HG03139 (cell line): ENCODE measurements at regions not wholly inside any gene's neighbourhood (a gene's known extent, or its start where the extent isn't known, plus 50 kb on each side); places are given as distances from the start of the nearest gene placed in this dataset.

ENCODE experiments used
- ATAC-seq: cut with Tn5 transposase; IDR thresholded peaks from one replicate; pipeline ENCODE4 v1.9.1; 2021; ENCODE audit not compliant: unreplicated experiment

DNA sequence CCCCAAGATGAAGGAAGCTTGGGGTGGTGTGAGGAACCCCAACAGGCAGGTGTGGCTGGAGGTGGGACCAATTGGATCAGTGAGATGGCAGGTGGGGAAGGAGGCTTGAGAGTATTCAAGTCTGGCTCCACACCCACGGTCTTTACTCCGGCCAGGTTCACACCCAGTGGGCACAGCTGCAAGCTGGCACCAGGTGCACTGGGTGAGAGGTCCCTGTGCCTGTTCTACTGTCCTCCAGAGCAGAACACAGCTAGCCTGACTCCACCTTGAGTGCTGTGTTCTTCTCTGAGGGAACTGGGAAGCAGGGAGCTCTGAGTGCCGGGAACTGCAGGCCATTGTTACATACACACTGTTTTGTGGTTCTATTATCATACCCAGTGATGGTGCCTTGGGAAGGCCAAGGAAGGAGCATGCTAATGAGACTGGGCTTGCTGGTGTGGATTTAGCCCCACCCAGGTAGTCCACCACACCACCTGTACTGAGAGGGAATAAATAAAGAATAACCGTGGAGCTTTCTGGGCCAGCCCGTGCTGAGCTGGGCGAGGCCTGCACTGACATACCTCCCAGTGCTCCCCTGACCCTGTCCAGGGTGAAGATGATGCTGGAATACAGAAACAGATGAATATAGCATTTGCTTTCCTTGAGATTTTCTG, 93.4 kb downstream of the ABHD5 start:
- ATAC-seq: no peak

DNA sequence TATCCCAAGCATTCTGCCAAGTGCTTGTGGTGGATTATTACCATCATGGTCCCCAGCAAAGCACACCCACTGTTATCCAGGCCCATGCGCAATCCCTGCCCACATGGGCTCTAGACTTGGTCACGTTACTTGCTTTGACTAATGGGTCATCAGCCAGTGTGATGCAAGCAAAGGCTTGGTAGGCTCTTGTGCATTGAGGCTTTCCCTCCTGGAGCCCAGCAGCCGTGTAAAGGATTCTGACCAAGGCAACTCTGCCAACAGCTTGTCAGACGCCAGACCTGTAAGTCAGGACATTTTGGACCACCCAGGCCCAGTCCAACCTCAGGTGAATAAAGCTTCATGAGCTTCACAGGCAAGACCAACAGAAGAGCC, 93.9 kb downstream of the ABHD5 start:
- no peak for ATAC-seq

DNA sequence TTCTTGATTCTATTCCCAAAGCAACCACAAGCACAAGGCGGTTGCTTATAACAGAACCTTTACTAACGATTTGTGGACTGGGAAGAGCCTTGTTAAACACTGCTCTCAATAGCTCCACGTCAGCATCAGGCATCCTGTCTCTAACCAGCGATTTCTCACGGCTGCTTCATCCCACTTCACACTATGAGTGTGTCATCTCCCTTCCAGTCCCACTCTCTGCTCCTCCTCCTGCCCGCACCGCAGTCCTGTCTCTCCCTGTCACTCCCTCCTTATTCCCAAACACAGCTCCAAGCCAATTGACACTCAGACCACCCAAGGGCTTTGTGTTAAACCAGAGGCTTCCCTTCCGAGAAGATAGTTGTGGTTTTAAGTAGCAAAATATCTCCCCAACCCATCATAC, 94.8 kb downstream of the ABHD5 start:
- ATAC-seq: no peak

DNA sequence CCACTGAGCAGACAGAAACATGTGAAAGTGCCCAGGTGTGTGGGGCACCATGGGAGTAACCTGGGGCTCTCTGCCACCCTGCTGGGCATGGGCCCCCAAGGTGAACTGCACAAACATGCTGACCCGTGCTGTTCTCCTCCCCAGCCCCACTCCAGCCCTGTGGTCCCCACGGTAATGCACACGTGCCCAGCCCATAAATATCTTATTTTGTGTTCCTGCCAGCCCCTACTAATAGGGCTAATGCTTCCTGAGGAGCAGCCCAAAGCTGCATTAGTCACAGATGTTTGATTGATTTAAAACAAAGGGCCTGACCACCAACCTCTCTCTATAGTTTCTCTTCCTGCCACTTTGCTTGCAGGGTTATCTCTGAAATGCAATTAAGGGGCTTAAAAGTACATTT, 95.4 kb downstream of the ABHD5 start:
- no peak for ATAC-seq

DNA sequence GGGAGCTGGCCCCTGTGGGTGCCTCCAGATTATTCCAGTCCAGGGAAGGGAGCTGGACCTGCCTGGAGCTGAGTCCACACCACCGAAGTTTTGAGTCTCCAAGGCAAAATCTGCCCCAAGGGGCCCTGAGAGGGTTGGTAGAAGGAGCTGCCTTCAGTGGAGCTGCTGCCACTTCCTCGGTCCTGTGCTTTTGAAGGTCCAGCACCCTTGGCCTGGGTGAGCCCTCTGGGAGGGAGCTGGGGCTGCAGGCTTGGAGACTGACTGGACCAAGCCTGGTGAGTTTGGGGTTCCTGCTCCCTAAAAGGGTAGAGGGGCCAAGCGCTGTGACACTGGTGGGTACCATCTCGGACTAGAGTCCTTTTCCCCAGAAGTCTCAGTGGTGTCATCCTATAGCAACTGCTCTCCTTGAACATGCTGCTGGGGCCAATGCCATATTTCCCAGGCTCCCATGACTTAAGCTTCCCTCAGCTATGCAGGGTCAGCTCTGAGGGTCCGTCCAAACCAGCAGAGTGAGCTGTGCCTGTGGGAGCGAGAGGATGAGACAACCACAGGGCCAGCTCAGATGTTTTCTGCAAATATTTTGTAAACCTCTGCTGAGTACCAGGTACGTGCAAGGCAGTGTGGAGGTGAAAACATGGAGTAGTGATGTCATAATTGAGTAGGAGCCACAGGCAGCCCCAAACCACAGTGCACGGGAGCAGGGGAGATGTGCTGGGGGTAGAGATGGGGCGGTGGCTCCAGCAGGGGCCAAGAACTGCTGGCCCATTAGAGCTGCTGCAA, 96.0 kb downstream of the ABHD5 start:
- ATAC-seq: no peak

DNA sequence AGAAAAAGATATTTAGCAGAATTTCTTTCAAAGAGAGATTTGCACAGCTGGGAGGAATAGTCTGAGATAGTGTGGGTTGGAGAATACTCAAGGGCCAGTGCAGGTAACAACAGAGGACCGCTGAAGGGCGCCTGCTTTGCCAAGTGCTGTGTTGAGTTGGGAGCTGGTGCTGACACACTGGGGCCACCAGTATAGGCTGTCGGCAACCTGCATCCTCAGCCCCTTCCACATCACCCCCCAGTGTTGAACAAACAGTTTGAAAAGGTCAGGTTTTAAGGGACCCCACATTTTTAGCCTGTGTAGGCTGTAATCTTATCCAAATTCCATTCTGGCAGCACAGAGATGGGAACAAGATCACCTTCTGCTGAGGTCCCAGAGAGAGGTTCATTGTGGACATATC, 96.6 kb downstream of the ABHD5 start:
- no peak for ATAC-seq

DNA sequence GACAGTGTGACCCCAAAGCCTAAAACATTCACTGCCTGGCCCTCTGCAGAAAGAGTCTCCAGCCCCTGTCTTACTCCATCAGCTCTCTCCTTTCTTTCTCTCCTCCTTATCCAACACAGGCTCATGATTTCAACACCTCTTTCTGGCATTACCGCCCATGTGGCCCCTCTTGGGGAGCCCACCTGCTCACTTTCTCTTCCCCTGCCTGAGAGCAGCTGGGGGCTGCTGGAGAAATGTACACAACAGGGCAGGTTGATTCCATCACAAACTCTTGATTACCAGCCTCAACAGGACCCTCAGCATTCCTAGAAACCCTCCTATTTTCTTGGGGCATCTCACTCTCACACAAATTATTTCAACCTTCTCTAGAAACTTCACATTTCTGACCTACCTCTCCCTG, 98.3 kb downstream of the ABHD5 start:
- no peak for ATAC-seq

DNA sequence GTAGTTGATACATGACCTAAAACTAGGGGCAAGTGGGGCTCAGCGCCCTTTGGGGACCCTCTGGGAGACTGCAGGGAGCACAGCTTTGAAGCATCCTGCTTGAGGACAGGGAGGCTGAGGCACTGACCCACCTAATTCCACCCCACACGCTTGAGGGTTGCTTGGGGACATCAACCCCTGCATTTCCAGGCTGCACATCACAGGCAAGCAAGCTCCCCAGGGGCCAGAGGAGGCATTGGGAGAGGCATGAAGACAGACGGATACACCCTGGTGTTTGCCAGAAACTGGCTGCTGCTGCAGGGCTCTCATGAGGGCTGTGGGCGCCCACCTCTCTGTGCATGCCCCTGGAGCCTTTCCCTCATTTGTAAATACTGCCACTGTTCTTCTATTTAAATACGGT, 99.3 kb downstream of the ABHD5 start:
- ATAC-seq: no peak

DNA sequence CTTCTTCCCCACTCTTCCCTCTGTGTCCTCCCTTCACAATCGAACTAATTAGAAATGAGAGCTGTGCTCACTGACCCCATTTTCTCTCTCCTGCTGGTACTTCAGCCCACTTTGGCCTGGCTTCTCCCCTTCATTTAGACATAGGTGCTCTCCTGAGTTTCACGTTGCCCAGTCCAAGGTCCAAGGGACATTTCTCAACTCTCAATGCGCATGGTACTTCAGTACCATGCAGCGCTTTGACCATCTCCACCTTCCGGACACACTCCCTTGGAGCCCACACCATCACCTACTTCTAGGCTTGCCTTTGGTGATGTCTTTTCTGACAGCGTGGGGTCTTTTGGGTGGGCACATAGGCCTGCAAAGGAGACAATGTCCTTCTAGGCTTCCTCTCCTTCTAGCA, 99.7 kb downstream of the ABHD5 start:
- ATAC-seq: no peak

DNA sequence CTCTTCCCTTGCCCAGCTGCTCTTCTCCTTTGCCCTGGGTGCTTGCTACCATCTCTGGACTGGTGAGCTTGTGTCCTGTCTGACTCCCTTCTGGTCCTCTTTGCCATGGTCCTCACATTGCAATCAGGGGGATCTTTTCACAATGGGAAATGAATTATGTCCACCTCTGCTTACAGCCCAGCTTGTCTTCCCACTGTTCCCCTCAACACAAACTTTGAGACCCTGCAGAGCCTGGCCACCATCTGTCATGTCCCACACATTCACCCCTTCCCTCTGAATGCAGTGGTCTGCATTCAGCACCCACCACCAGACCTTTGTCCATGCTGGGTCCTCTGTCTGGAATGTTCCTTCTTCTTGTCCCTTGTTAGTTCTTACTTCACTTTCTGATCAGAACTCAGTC, 100.5 kb downstream of the ABHD5 start:
- ATAC-seq: no peak

DNA sequence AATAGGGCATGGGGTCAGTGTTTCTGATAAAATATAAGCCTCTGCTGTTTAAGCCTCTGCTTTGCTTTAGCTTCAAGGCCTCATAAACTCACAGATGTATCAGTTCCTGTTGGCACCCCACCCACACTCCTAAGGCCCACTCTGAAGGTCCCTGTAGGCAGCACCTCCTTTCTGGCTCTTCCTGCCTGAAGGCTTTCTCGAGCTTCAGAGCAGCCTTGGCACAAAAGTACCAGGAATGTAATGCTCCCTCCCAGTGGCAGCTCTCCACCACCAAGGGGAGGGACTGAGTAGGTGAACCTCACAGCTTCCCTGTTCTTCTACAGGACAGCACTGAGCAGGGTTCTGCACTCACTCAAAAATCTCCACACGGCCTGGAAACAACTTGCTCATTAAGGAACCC, 102.2 kb downstream of the ABHD5 start:
- no peak for ATAC-seq

DNA sequence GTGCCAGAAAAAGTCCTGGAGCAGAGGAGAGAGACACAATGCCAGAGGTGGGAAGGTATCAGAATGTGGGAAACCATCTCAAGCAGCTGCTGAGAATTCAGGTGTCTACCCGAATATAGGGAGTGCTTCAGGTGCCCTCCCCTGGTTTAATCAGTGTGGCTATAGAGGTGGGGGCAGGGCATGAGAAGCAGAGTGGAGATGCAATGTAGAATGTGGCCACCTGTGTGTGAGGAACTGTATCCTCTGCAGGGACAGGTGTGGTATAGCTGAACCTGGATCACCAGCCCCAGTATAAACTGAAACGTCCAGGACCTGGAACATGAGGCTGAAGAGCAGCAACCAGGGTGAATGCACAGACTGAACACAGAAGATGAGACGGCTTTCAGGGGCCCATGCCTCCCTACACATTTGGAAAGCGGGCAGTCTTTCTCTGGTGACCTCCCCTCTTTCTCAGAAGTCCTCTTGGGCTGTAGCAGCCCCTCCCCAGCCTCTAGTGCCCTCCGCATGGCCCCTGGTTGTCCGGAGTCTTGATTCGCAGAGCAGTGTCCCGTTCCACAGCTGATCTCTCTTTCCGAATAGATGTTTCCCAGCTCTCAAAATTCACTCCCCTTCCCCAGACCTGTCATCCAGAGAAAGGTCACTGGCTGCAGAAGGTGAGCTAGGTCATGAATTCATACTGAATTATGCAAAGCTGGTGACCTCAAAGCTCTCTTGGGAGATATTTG, 103.1 kb downstream of the ABHD5 start:
- no peak for ATAC-seq

DNA sequence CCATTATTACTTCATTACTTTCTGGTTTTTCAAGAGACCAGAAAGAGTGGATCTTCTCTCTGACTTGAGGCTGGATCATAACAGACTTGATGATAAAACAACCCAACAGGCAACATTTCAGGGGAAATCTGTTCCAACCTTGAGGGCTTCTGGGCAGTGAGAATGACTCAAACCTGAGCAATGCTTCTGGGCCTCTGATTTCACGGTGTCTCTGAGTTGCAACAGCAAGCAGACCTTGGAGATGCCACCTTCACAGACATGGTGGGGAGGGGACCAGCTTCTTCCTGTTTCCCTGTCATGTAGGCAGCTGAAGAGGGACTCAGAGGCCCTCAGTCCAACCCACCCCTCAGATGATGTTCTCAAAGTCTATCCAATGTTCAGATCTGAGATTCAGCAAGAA, 104.0 kb downstream of the ABHD5 start:
- ATAC-seq: no peak

DNA sequence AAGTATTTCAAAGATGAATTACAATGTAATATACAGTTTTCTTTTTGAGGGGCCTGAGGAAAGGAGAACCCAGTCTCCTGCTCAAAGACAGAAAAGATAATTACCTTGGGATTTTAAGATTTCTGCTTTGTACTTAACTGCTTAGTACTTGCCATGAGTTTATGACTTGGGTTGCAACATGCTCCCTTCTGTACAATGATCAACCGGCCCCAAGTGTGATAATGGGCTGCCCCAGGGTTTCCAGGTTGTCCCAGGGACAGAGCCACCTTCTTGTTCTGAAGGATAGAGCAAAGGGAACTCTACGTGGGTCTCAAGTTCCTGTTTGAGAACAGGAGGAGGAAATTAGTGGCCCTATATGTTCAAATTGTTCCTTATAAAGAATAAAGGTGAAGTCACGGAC, 104.8 kb downstream of the ABHD5 start:
- ATAC-seq: no peak

DNA sequence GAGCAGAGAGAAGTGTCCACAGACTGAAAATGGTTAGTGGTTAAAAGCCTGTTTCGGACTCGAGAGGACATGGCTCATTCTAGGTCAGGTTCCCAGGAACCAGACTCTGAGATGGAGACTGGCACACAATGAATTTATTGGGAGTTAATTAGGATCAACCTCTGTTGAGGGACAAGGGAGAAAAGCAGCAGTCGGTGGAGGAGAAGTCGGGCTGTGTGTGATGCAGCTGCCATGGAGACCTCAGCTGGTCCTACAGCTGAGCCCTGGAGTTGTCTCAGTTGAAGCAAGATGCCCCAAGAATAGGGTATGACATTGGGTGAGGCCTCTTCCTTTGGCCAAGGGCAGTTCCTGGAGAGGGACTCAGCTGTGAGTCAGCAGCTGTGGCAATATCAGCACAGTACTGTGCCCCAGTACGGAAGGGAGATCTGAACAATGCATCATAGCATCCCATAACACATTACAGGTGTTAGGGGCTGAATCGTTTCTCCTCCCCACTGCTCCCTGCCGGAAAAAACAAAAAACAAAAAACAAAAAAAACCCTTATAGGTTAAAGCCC, 105.4 kb downstream of the ABHD5 start:
- no peak for ATAC-seq

DNA sequence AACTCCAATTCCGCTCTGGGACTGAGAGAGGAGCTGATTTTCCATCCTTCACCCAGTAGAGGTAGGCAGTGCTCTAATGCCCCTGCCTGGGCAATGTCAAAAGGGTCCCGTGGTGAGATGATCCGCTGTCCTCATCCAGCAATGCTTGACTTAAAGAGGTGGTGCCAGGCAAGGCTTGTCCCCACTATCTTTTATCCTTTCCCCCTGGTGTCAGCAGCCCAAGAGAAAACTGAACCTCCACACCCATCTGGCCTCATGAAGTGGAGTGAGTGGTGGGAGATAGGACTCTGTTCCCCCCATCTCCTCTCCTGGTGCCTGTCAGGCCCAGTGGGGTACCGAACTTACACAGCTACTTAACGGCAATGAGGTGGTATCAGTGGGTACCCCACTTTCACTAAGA, 107.1 kb downstream of the ABHD5 start:
- ATAC-seq: no peak

DNA sequence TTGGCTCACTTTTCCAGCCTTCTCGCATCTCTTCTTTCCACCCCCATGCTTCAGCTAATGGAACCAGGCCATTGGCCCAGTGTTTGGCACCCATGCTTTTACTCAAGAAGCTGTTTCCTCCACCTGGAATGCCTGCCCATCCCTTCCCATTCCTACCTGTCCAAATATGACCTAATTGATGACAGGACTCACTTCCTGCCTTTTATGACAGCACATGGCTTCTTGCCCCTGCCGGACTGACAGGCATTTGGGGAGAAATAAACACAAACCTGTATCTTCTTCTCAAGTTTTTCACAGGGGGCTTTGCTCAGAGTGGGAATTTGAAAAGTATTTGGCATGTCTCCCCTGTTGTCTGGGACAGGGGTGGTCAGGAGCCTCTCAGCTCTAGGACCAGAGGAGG, 120.1 kb downstream of the ABHD5 start:
- no peak for ATAC-seq

DNA sequence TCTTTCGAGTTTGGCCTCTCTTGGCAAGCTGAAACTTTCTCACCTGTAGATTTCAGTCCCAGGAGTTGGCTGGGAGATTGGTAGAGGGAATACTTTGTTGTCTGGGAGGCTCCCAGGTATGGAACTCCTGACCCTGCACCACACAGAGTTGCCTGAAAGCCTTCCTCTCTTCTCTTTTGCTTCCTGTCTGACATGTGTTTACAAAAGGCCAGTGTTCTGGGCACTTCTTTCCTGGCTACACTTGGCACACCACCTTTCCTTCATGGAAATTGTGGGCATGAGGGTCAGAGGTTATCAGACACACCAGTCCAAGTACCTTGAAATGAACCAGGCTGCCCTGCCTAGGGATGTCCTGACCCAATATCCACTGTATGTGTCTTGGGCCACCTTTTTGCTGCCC, 123.7 kb downstream of the ABHD5 start:
- ATAC-seq: no peak

DNA sequence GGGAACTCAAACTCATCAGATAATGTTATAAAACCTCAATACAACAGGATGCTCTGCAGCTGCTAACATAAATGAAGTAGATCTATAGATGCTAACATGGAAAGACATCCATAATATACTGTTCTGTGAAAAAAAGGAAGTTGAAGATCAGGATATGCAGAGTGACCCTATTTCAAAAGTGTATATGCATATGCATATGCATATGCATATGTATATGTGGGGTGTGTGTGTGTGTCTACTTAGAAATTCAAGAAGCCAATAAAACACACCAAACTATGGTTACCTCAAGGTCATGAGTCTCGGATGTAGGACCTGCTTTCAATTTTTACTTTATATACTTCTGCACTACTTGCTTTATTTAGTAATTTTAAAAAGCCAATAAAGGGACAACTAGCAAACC, 125.6 kb downstream of the ABHD5 start:
- no peak for ATAC-seq

DNA sequence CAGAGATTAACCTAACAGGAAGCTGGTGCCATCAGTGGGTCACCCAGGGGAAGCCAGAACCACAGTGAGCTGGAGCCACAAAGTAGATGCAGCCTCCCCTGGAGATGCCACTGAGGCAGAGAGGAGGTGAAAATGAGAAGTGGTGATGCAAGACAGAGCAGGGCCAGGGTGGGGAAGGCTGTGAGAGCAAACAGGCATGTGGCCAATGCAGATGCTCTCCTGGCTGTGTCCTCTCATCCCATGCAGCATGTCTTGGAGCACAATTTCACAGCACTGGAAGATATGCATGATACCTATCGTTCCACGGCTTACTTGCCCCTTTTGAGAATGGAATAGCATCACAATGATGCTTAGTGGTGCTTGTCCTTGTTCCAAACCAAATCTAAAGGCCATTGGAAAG, 126.3 kb downstream of the ABHD5 start:
- ATAC-seq: no peak

DNA sequence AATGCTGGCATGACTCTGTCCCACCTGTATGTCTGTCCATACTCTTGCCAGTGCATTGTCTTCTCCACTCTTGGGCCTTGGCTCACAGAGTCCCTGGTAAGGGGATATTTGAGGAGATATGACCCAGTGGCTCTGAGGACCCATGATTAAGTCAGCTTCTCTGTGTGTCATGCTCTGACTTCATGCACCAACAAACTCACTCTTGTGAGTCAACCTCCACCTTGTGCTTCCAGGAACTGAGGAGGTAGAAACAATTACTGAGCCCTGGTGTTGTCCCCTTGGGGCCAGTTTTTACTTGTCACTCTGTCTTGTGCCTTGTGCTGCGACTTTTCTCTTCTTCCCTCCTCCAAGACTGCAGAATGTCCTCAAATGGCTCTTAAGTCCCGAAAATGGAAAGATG, 127.1 kb downstream of the ABHD5 start:
- no peak for ATAC-seq

DNA sequence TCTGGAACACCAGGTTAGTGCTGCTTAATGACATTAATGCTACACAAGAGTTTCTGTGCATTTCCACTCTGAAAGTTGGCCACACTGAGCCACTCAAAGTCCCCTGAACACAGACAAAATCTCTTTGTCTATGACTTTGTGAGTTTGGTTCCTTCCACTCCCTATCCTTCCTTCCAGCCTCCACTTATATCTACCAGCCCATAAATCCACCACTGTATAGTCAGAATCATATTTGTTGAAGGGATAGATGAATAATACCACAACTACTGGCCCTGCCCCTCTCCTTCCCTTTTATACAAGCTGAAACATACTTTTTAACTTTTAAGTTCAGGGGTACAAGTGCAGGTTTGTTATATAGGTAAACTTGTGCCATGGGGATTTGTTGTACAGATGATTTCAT, 127.5 kb downstream of the ABHD5 start:
- ATAC-seq: no peak
